ENCODE measurements at regions not wholly inside any gene's neighbourhood (a gene's known extent, or its start where the extent isn't known, plus 50 kb on each side); places are given as distances from the start of the nearest gene placed in this dataset.
A peak's percentile ranks its signal among the peaks of the same experiment; 100 is the strongest.
"Not testable (repeated sequence)": the region's sequence is repeated elsewhere in the genome, so short reads cannot be mapped to it uniquely, and the experiment has no call there.

- ATAC-seq = no peak
- no peak for DNase-seq (ENCODE audit: low spot score)
Measured at GRCh38 chr12:70008944-70009343, 183.9 kb downstream of the MYRFL start.

DNA sequence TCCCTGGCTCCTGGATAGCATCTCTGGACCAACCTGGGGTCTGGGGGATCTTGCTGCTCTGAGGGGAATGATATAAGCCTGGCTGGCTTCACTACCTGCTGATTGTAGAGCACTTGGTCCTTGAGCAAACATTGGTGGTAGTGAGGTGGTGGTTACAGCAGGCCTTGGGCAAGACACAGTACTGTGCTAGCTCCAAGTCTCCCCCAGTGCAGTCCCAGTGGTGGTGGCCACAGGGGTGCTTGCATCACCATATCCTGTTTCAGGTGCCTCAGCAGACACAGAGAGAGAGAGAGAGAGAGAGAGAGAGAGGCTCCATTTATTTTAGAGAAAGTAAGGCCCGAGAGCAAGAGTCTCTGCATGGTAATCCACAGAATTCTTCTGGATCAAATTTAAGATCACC, 186.3 kb downstream of the MYRFL start:
- DNase-seq (ENCODE audit: low spot score) = no peak
- no peak for ATAC-seq

GRCh38 chr12:70013016-70013415, 188.0 kb downstream of the MYRFL start:
- DNase-seq (ENCODE audit: low spot score); ATAC-seq: not testable (repeated sequence)

- DNase-seq (ENCODE audit: low spot score) (no peak), ATAC-seq (no peak)
Measured at GRCh38 chr12:70028515-70028914, 203.5 kb downstream of the MYRFL start.

DNA sequence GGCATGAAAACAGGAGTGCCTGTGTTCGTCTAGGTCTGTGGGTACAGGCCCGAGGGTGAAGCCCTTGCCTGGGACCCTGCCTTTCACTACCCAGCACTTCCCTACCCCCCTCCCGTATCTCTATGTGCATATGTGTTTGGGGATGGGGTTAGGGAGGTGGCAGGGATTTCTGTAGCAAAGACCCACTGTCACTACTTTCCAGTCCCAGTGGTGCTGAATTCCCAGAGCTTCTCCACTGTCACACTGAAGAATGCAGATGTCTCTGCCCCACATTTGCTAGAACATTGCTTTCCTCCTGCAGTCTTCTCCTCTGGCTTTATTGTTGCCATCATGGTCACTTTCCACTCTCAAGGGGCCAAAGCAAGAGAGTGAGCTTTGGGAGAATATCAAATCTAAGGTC, 203.9 kb downstream of the MYRFL start:
- no peak for ATAC-seq

GRCh38 chr12:70031046-70031445, 206.0 kb downstream of the MYRFL start:
- ATAC-seq = no peak

More for the DNA sequence above, 203.9 kb downstream of the MYRFL start:
- no peak for DNase-seq (ENCODE audit: low spot score)

DNA sequence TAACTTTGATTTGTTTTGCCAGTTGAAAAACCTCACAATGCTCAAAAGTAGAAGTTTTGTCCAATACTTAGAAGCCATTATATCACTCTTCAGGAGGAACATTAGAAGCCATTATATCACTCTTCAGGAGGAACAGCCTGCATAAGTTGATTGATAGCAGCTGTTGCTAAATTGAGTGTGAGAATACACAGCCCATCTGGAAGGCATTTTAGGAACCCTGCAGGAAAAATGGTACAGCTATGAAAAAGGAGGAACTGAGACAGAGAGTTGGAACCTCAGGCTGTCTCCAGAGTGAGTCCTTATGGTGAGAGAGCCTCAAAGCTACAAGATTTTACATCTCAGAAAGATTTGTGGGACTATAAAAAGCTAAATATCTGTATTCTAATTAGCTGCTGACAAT, 207.0 kb downstream of the MYRFL start:
- ATAC-seq (no peak), DNase-seq (ENCODE audit: low spot score) (no peak)

More at GRCh38 chr12:70031046-70031445, 206.0 kb downstream of the MYRFL start:
- no peak for DNase-seq (ENCODE audit: low spot score)

DNA sequence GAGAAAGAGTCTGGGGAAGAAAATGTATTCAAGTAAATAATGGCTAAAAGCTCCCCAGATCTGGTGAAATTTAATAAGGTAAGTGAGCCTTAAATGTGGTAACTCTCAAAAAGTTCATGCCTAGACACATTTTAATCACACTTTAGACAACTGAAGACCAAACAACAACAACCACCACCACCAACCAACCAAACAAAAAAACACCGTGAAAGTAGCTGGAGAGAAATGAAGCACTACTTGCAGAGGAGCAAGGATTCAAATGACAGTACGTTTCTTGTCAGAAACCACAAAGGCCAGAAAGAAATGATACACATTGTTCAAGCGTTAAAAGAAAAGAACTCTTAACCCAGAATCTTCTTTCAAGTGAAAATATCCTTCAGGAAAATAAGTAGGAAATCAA, 208.3 kb downstream of the MYRFL start:
- DNase-seq (ENCODE audit: low spot score) (no peak), ATAC-seq (no peak)

DNA sequence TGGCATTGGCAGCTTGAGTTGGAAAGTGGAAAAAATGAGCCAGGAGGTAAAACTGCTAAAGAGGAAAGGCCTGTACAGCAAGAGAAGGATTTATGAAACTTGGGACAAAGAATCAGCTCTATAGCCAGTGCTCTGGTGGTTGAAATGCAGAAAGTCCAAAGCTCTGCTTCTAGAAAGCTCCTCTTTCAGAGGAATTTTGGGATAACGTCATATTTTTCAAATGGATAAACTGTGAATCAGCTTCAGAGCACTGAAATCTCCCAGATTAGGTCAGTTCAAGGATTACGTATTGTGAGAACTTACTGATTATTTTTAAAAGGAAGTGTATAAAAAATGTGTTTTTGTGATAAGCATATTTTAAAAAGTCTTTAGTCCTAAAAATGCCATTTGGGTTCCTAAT, 203.1 kb upstream of the CNOT2 start:
- ATAC-seq = no peak
- DNase-seq (ENCODE audit: low spot score) = no peak

GRCh38 chr12:70042675-70043074, 200.6 kb upstream of the CNOT2 start:
- DNase-seq (ENCODE audit: low spot score) = no peak
- no peak for ATAC-seq

GRCh38 chr12:70043490-70044138, 199.6 kb upstream of the CNOT2 start:
- peak; percentile 44 for DNase-seq (ENCODE audit: low spot score)
- ATAC-seq = peak; percentile 70

DNA sequence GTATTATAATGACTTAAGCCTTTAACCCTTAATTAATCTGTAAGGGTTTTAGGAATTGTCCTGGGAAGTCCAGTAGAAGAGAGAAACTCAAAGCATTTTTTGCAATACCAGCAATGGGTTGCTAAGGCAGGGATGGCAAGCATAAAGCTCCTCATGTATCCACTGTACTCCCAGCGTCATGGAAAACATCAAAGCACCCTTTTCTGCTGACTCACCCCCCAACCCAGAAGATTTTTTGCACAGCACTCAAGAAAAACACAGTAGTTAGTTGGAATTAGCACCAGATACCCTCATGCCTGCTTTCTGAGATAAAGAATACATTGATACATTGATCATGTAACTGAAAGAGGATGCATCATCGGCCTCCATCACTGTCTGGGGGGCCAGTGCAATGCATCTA, 199.1 kb upstream of the CNOT2 start:
- no peak for DNase-seq (ENCODE audit: low spot score)
- ATAC-seq = no peak

DNA sequence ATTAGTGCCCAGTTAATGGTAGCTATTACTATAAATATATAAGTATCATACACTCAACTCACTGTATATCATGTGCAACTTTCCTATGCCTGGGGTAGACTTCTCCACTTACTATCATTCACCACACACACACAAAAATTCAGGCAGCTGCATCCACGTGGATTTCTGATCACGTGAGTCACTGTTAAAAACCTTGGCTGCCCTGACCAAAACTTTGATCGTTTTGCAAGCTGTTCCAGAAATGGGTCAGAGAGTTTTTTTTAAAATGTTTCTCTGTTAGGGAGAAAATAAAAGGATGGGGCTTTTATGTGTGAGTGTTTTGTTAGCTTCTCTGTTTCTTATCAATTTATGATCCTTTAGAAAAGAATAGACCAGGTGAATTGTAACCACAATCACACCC, 198.2 kb upstream of the CNOT2 start:
- peak; percentile 81 for ATAC-seq
- peak; percentile 55 for DNase-seq (ENCODE audit: low spot score)

- ATAC-seq (no peak), DNase-seq (ENCODE audit: low spot score) (no peak)
Measured at GRCh38 chr12:70045514-70045913, 197.7 kb upstream of the CNOT2 start.

GRCh38 chr12:70048521-70049250, 194.5 kb upstream of the CNOT2 start:
- ATAC-seq = no peak
- DNase-seq (ENCODE audit: low spot score) = no peak

GRCh38 chr12:70049596-70050360, 193.5 kb upstream of the CNOT2 start:
- ATAC-seq (no peak), DNase-seq (ENCODE audit: low spot score) (no peak)

DNA sequence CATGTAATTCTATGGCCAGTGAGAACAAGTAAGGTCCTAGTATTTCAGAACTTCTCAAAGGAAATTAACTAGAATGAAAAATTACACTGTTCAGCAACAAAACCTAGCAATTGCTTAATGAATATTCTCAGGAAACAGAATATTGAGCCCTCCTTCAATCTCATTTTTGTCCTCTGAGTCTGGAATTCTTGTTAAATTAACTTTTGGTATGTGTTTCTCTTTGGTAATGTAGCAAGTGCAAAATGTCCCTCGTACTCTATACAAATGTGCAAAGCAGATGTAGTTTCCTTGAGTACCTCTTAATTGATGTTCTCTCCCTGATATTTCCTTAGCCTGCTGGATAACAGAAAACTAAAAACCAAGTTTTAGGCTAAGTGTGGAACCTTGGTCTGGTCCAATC, 190.8 kb upstream of the CNOT2 start:
- ATAC-seq (no peak), DNase-seq (ENCODE audit: low spot score) (no peak)

DNA sequence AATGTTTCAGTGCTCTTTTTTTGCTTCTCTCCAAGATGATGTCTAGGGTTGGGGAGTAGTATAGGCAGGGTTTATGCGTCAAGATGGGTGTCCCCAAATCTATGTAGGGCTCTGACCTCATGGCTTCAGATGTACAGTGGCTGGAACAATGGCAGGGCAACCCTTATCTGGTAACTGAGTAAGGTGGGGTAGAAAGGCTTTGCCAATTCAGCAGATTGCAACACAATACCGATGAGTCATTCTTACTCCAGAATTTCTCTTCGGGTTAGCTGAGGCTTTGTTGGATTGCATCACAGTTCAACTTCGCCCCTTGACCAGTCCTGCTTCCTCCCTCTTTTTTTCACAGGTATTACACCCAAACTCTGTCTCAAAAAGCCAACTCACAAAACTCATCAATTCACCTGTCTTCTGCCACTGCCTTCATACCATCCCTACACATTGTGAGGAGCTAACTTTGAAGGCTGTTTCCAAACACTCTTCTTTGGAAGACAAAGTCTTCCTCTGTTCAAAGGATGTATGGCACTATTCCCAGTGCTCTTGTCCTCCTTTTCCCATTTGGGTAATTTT, 190.2 kb upstream of the CNOT2 start:
- peak; percentile 94 for ATAC-seq
- DNase-seq (ENCODE audit: low spot score) = peak; percentile 77

DNA sequence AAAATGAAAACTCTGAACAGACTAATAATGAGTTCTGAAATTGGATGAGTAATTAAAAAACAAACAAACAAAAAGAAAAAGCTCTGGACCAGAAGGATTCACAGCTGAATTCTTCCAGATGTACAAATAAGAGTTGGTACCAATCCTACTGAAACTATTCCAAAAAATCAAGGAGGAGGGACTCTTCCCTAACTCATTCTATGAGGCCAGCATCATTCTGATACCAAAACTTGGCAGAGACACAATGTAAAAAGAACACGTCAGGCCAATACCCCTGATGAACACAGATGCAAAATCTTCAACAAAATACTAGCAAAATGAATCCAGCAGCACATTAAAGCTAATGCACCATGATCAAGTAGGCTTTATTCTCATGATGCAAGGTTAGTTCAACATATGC, 183.9 kb upstream of the CNOT2 start:
- ATAC-seq = no peak

GRCh38 chr12:70060634-70061033, 182.6 kb upstream of the CNOT2 start:
- ATAC-seq (no peak), DNase-seq (ENCODE audit: low spot score) (no peak)

More for the DNA sequence above, 183.9 kb upstream of the CNOT2 start:
- DNase-seq (ENCODE audit: low spot score) = no peak

DNA sequence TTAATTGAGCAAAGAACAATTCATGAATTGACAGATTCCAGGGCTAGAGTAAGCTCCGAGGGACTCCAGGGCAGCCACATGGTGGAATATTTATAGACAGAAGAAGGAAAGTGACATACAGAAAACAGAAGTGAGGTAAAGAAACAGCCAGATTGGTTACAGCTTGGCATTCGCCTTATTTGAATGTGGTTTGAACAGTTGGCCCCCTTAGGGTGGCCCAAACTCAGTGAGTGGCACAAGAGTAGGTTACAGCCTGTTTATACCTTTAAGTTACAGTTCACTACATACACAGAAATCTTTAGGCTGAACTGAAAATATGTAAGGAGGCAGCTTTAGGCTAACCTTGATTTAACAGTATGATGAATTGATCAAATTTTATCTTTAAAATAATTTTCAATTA, 174.5 kb upstream of the CNOT2 start:
- ATAC-seq = no peak
- no peak for DNase-seq (ENCODE audit: low spot score)

Data from left lobe of liver (tissue), 2 donors.